GM18505 (cell line): ENCODE measurements at regions not wholly inside any gene's neighbourhood (a gene's known extent, or its start where the extent isn't known, plus 50 kb on each side); places are given as distances from the start of the nearest gene placed in this dataset.

Experiments
- ATAC-seq: cut with Tn5 transposase; IDR thresholded peaks from one replicate; pipeline ENCODE4 v1.9.1; 2021; ENCODE audit not compliant: unreplicated experiment
- POLR2A ChIP-seq: IDR thresholded peaks from 4 replicates; pipeline ENCODE4 v1.6.1; 2011; ENCODE audit warnings: borderline replicate concordance; ENCODE audit not compliant: insufficient read depth, insufficient read length; ENCODE audit errors: extremely low read depth

GRCh38 chrX:26414534-26414933 is 198.6 kb downstream of the MAGEB5 start:
- no peak for ATAC-seq
- TF ChIP-seq POLR2A = no peak

GRCh38 chrX:26411045-26411444 is 195.1 kb downstream of the MAGEB5 start:
- TF ChIP-seq POLR2A = no peak

GRCh38 chrX:26409636-26410035 is 193.7 kb downstream of the MAGEB5 start:
- ATAC-seq = no peak
- TF ChIP-seq POLR2A = no peak

More at GRCh38 chrX:26411045-26411444, 195.1 kb downstream of the MAGEB5 start:
- ATAC-seq = no peak

- no peak for ATAC-seq
- TF ChIP-seq POLR2A = no peak
These were observed 171.9 kb downstream of the MAGEB5 start for GRCh38 chrX:26387906-26388305.

GRCh38 chrX:26376037-26376708 is 160.2 kb downstream of the MAGEB5 start:
- ATAC-seq = no peak
- TF ChIP-seq POLR2A = no peak

- ATAC-seq = no peak
- TF ChIP-seq POLR2A = no peak
These were observed 159.4 kb downstream of the MAGEB5 start for GRCh38 chrX:26375346-26375745.

- no peak for TF ChIP-seq POLR2A
- no peak for ATAC-seq
These were observed 157.9 kb downstream of the MAGEB5 start for GRCh38 chrX:26373829-26374228.

GRCh38 chrX:26352891-26353430 is 137.0 kb downstream of the MAGEB5 start:
- no peak for TF ChIP-seq POLR2A
- no peak for ATAC-seq

- ATAC-seq = no peak
These were observed 131.2 kb downstream of the MAGEB5 start for GRCh38 chrX:26347171-26347570.

GRCh38 chrX:26334232-26334631 is 118.3 kb downstream of the MAGEB5 start:
- no peak for ATAC-seq

More at GRCh38 chrX:26347171-26347570, 131.2 kb downstream of the MAGEB5 start:
- TF ChIP-seq POLR2A = no peak

GRCh38 chrX:26328608-26329319 is 112.8 kb downstream of the MAGEB5 start:
- no peak for TF ChIP-seq POLR2A
- ATAC-seq = no peak

More at GRCh38 chrX:26334232-26334631, 118.3 kb downstream of the MAGEB5 start:
- no peak for TF ChIP-seq POLR2A

- ATAC-seq = no peak
- no peak for TF ChIP-seq POLR2A
These were observed 93.3 kb downstream of the MAGEB5 start for GRCh38 chrX:26309262-26309661.

- ATAC-seq = no peak
- no peak for TF ChIP-seq POLR2A
These were observed 79.5 kb downstream of the MAGEB5 start for GRCh38 chrX:26295425-26295824.

GRCh38 chrX:26286836-26287235 is 70.9 kb downstream of the MAGEB5 start:
- no peak for TF ChIP-seq POLR2A
- ATAC-seq = no peak
